Esophagus squamous epithelium (tissue), 5 donors: ENCODE measurements at regions not wholly inside any gene's neighbourhood (a gene's known extent, or its start where the extent isn't known, plus 50 kb on each side); places are given as distances from the start of the nearest gene placed in this dataset.
A peak's percentile ranks its signal among the peaks of the same experiment; 100 is the strongest.

ENCODE experiments used
- DNase-seq: peaks from one replicate; lab custom pipeline; 2025; lab: John Stamatoyannopoulos, UW
- H3K27ac ChIP-seq, 4 donors: fragments of 200-600 bp; sonication (generic); one replicate each; pipeline ENCODE4 v1.5.1; 2016 to 2019; ENCODE audit warnings: mild to moderate bottlenecking in 1 of 4
- H3K27me3 ChIP-seq, 4 donors: fragments of 200-600 bp; sonication (generic); 1 replicate in 3 of 4; 2 replicates in 1 of 4; pipeline versions ENCODE4 v1.5.1 to v1.6.0; 2017 to 2021; ENCODE audit warnings: antibody characterized with exemption in 1 of 4
- H3K36me3 ChIP-seq, 3 donors: fragments of 200-600 bp; sonication (generic); one replicate each; pipeline ENCODE4 v1.5.1; 2016 to 2019
- H3K4me1 ChIP-seq, 3 donors: fragments of 200-600 bp; sonication (generic); one replicate each; pipeline ENCODE4 v1.5.1; 2017 to 2019
- H3K4me3 ChIP-seq, 4 donors: fragments of 200-600 bp; sonication (generic); 1 replicate in 3 of 4; 2 replicates in 1 of 4; pipeline ENCODE4 v1.5.1; 2016 to 2019; ENCODE audit warnings: mild to moderate bottlenecking in 2 of 4, moderate library complexity in 1 of 4
- H3K9me3 ChIP-seq, 3 donors: fragments of 200-600 bp; sonication (generic); one replicate each; pipeline ENCODE4 v1.5.1; 2016 to 2019
- CTCF ChIP-seq, 6 experiments: fragments of 450-650 bp in 4 of 6; fragments of 200-600 bp in 2 of 6; sonication (generic) in 2 of 6; IDR thresholded peaks; one replicate each; pipeline ENCODE4 v1.5.1; 2016 to 2019; ENCODE audit warnings: antibody characterized with exemption in 6 of 6, mild to moderate bottlenecking in 4 of 6, moderate library complexity in 4 of 6
- POLR2A ChIP-seq, 4 donors: fragments of 450-650 bp; IDR thresholded peaks; one replicate each; pipeline ENCODE4 v1.6.1; 2017; ENCODE audit warnings: antibody characterized with exemption in 4 of 4, mild to moderate bottlenecking in 4 of 4, moderate library complexity in 3 of 4
- WGBS, 2 donors: methylation state at CpG; one replicate each; pipeline ENCODE4 v1.1.5; 2018; 5-methylcytosine and 5-hydroxymethylcytosine counted together
- intact Hi-C: fragments of 100-400 bp; cut with DNase I; formaldehyde crosslinking; loops from one replicate; pipeline ENCODE4 v1.15.0; 2022
- donor health status: DM: yes; HTN: yes; CAD: no.

DNA sequence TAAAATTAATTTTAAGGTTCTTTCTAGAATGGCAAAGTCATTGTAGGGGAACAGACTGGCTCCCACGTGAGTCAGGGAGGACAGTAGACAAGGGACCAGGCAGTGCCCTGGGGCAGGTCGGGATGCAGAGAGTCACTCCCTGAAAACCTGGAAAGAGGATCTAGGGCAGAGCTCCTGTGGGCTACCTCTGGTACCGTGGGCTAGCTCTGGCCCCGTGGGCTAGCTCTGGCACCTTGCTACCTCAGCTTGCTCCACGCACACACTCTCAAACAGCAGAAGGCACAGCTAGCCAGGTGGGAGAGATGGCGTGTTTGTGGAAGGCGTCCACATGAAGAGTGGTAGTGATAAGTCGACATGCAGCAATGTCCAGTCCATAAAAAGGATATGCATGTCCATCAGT, 66.7 kb upstream of the ARHGEF7 start:
- TF ChIP-seq POLR2A (IDR thresholded peaks at IDR 0.05), result no peak
- no peak for TF ChIP-seq CTCF (IDR thresholded peaks at IDR 0.05)
- Histone ChIP-seq H3K9me3 (no peaks in the 10 kb centered on the region), H3K4me1 (peaks cover 0 to 14% (median 0%) of the 10 kb centered on the region in 3 donors), H3K4me3 (no peak overlapping the region), H3K36me3 (no peaks in the 10 kb centered on the region), H3K27ac (no peak overlapping the region), H3K27me3 (no peaks in the 10 kb centered on the region)
- WGBS, 2 donors, result 83 to 84% methylated on average over 7 to 8 of the region's 8 CpGs
- intact Hi-C loops, result loop anchor here (10.0 kb wide), 1 partner anchor 104 kb away; no protein-coding TSS in a partner anchor
- DNase-seq, result no peak

DNA sequence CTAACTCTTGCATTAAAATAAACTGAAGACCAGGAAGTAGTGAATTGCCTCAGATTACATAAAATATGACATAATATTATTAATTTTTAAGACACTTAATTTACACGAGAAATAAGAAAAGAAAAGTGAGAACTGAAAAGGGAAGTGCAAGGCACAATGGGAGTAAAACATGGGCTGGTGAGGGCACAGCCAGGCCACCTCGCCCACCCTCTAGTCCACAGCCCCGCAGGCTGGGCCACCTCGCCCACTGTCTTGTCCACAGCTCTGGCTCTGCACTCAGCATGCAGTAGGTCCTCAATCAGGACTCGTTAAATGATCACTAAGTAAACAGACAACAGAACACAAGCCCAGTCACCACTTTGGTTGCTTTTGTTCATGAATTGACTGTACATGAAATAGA, 67.8 kb upstream of the ARHGEF7 start:
- intact Hi-C loops, result loop anchor here (10.0 kb wide), 1 partner anchor 103 kb away; no protein-coding TSS in a partner anchor
- DNase-seq, result no peak
- TF ChIP-seq POLR2A (IDR thresholded peaks at IDR 0.05), result no peak
- no peak for TF ChIP-seq CTCF (IDR thresholded peaks at IDR 0.05)
- Histone ChIP-seq H3K4me3 (no peak overlapping the region), H3K4me1 (peaks cover 0 to 14% (median 0%) of the 10 kb centered on the region in 3 donors), H3K36me3 (no peaks in the 10 kb centered on the region), H3K27me3 (peaks cover 0 to 5% (median 0%) of the 10 kb centered on the region in 4 donors), H3K9me3 (no peaks in the 10 kb centered on the region), H3K27ac (no peak overlapping the region)
- 56 to 63% methylated on average over 5 of the region's 5 CpGs for WGBS, 2 donors

DNA sequence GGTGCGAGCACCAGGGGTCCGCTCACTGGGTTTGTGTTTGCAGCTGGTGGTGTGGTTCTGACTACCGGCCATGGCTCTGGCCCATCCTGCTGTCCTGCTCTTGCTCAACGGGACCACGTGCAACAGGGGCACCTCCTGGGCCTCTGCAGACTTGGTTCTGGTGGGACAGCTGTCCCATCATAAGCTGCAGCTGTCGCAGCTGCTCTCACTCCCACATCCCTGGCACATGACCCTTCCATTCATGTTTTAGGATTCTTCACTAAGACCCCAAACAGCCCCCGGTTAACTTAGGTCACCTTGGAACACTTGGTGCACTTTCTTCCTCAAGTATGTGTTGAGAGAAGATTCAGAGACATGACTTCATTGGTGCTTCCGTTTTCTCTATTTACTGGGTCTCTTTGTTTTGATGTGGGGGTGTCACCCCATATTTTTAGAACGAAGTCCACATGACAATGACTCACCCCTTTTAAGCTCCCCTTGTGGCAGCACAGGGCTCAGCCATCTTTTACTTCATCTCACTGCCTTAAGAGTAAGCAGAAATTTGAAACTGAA, 68.4 kb upstream of the ARHGEF7 start:
- intact Hi-C loops, result loop anchor here (10.0 kb wide), 1 partner anchor 102 kb away; no protein-coding TSS in a partner anchor
- Histone ChIP-seq H3K4me3 (no peak overlapping the region), H3K27ac (peak overlapping the region in 2 of 4 donors; percentile 16 to 42), H3K36me3 (no peaks in the 10 kb centered on the region), H3K4me1 (peaks cover 0 to 14% (median 0%) of the 10 kb centered on the region in 3 donors), H3K9me3 (no peaks in the 10 kb centered on the region), H3K27me3 (peaks cover 0 to 5% (median 0%) of the 10 kb centered on the region in 4 donors)
- no peak for DNase-seq
- TF ChIP-seq CTCF (IDR thresholded peaks at IDR 0.05), result peak in 2 of 6 experiments; percentile 21 to 27
- no peak for TF ChIP-seq POLR2A (IDR thresholded peaks at IDR 0.05)
- WGBS, 2 donors, result 60 to 64% methylated on average over 6 to 8 of the region's 9 CpGs

DNA sequence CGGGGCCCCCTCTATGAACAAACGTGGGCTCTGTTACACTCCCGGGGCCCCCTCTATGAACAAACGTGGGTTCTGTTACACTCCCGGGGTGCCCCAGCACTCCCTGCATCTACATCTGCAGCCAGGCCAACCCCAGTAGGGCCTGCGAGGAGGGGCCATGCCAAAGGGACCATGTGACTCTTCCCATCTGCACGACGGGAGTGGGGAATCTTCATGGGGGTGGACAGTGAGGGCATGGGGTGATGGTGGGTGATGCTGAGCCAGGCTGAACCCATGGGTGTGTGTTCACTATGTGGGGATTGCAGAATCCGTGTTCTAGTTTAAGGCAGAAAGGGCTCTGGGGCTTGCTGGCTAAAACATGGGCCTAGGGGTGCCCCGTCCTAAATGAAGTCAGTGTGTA, 69.9 kb upstream of the ARHGEF7 start:
- intact Hi-C loops, result loop anchor here (10.0 kb wide), 1 partner anchor 100 kb away; no protein-coding TSS in a partner anchor
- no peak overlapping the region for H3K27ac ChIP-seq
- no peak overlapping the region for H3K4me3 ChIP-seq
- TF ChIP-seq CTCF (IDR thresholded peaks at IDR 0.05) (no peak), POLR2A (IDR thresholded peaks at IDR 0.05) (no peak)
- no peak for DNase-seq
- peaks cover 0 to 10% (median 0%) of the 10 kb centered on the region in 3 donors for H3K4me1 ChIP-seq
- H3K36me3 ChIP-seq, result no peaks in the 10 kb centered on the region
- H3K27me3 ChIP-seq, result peaks cover 0 to 5% (median 0%) of the 10 kb centered on the region in 4 donors
- H3K9me3 ChIP-seq, result no peaks in the 10 kb centered on the region
- WGBS, 2 donors, result 82 to 83% methylated on average over 3 to 5 of the region's 10 CpGs

DNA sequence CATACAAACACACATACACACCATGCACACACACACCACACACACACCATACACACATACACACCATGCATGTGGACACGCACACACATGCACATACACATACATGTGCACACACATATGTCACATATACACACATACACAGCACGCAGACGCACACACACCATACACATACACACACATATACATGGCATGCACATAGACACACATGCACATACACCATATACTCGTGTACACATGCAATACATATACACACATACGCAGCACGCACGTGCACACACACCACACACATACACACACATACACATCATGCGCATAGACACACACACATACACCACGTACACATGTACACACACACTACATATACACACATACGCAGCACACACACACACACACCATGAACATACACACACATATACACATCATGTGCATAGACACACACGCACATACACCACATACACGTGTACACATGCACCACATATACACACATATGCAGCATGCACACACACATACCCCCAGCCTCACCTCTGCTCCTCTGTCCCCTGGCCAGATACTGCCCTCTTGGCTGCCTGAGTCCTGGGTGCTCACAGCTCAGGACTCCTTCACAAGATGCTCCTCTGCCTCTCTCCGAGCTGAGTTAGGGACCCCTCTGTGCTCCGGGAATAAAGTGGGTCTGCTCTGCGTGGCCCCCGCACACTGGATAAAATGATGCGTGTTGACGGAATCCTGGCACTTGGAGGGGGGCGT, 70.9 kb upstream of the ARHGEF7 start:
- TF ChIP-seq CTCF (IDR thresholded peaks at IDR 0.05), result no peak
- Histone ChIP-seq H3K27me3 (peaks cover 0 to 8% (median 0%) of the 10 kb centered on the region in 4 donors), H3K4me1 (peaks cover 0 to 9% (median 0%) of the 10 kb centered on the region in 3 donors), H3K9me3 (no peaks in the 10 kb centered on the region), H3K4me3 (no peak overlapping the region), H3K27ac (no peak overlapping the region), H3K36me3 (no peaks in the 10 kb centered on the region)
- DNase-seq, result no peak
- 93 to 94% methylated on average over 12 to 15 of the region's 19 CpGs for WGBS, 2 donors
- intact Hi-C loops, result loop anchor here (10.0 kb wide), 1 partner anchor 99 kb away; no protein-coding TSS in a partner anchor
